LNCaP clone FGC (cell line): ENCODE measurements at regions not wholly inside any gene's neighbourhood (a gene's known extent, or its start where the extent isn't known, plus 50 kb on each side); places are given as distances from the start of the nearest gene placed in this dataset.

ENCODE experiments used
- DNase-seq: peaks from one replicate; pipeline ENCODE4 v3.0.0-alpha.2; 2011; ENCODE audit warnings: low read depth
- H3K4me3 ChIP-seq: 2 replicates; pipeline ENCODE4 v1.5.1; 2011; ENCODE audit warnings: mild to moderate bottlenecking, low read depth, low read length, control low read depth
- TF ChIP-seq, protein P1 (sequence below): IDR thresholded peaks from 2 replicates; pipeline ENCODE4 v1.5.1; 2012; ENCODE audit warnings: mild to moderate bottlenecking; ENCODE audit not compliant: control insufficient read depth, insufficient read depth; ENCODE audit errors: extremely low read depth

DNA sequence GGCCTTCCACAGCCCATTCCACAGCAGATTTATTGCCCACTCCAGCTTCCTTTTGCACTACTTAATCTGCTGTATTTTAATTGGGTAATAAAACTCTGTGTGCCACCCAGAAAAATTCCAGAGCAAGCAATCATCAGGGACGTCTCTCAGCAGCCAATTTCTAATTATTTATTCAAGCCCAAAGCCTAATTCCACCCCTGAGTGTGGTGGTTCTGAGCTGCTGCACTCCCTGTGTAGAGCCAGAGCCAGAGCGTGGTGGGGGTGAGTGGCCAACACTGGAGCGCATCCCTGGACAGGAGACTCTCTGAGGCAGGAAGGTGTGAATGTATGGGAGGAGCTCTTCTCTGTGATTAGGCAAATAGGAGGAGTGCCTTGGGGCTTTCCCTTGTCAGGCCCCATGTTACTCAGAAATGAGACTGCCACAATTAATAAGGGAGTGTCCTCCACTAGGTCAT lies 66.1 kb downstream of the CD24 start:
- no peak overlapping the region for H3K4me3 ChIP-seq
- DNase-seq, result no peak
- TF ChIP-seq, protein P1, sequence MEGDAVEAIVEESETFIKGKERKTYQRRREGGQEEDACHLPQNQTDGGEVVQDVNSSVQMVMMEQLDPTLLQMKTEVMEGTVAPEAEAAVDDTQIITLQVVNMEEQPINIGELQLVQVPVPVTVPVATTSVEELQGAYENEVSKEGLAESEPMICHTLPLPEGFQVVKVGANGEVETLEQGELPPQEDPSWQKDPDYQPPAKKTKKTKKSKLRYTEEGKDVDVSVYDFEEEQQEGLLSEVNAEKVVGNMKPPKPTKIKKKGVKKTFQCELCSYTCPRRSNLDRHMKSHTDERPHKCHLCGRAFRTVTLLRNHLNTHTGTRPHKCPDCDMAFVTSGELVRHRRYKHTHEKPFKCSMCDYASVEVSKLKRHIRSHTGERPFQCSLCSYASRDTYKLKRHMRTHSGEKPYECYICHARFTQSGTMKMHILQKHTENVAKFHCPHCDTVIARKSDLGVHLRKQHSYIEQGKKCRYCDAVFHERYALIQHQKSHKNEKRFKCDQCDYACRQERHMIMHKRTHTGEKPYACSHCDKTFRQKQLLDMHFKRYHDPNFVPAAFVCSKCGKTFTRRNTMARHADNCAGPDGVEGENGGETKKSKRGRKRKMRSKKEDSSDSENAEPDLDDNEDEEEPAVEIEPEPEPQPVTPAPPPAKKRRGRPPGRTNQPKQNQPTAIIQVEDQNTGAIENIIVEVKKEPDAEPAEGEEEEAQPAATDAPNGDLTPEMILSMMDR, result no peak

DNA sequence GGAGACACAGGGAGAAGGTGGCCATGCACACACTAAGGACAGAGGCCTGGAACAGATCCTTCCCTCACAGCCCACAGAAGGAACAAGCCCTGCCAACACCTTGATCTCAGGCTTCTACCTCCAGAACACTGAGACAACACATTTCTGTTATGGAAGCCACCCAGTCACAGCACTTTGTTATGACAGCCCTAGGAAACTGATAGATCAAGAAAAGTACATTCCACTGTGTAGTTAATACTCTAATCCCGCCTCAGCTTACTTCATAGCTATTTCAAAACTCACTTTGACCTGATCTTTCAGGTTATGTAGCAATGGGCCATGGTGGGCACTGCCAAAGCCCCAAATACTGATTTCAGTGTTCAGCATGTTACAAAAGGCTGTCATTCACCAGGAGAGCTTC lies 66.8 kb downstream of the CD24 start:
- DNase-seq, result no peak
- no peak overlapping the region for H3K4me3 ChIP-seq
- TF ChIP-seq, protein P1, result no peak

DNA sequence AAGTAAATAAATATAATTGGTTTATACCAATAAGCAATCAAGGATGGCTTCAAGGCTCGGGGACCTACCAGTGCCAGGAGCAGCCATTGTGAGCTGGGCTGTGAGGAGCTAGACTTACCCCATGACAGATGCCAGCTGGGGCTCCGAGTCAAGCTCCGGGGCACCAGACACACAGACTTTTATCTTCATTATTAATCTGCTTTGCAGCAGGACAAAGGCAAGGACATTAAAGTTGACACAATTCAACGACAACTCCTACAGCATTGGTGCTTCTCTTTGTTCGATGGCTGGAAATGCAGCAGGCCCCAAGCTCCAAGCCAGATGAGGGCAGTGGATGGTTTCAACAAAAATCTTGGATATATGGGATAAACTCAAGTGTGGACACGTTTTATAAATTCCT lies 68.3 kb downstream of the CD24 start:
- DNase-seq, result no peak
- H3K4me3 ChIP-seq, result no peak overlapping the region
- TF ChIP-seq, protein P1, result no peak

DNA sequence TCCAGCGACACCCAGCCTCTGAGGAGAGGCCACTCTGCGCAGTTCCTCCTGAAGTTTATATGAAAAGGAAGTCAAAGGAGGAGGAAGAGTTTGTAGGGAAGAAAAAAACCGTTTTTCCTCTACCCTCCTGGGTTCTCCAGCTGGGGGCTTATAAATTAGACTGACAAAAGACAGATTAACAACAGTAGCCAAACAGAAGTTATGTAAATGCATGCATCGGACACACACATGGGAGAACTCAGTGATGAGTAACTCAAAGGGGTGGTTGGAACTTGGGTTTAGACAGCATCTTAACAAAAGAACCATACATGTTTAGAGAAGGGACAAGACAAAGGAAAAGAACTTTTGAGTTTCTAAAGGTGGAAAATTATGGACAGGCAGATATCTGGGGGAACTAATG lies 71.2 kb downstream of the CD24 start:
- DNase-seq, result no peak
- H3K4me3 ChIP-seq, result no peak overlapping the region
- TF ChIP-seq, protein P1, result no peak

DNA sequence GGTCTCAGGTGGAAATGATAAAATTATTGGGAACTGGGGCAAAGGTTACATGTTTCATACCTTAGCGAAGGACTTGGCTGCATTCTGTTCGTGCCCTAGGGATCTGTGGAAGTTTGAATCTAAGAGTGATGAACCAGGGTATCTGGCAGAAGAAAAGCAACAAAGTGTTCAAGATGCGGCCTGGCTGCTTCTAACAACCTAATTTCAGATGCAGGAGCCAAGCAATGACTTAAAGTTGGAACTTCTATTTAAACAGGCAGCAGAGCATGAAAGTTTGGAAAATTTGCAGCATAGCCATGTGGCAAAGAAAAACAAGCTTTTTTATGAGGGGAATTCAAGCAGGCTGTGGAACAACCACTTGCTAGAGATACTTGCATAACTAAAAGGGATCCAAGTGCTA lies 73.5 kb downstream of the CD24 start:
- TF ChIP-seq, protein P1, result no peak
- H3K4me3 ChIP-seq, result no peak overlapping the region
- DNase-seq, result no peak

DNA sequence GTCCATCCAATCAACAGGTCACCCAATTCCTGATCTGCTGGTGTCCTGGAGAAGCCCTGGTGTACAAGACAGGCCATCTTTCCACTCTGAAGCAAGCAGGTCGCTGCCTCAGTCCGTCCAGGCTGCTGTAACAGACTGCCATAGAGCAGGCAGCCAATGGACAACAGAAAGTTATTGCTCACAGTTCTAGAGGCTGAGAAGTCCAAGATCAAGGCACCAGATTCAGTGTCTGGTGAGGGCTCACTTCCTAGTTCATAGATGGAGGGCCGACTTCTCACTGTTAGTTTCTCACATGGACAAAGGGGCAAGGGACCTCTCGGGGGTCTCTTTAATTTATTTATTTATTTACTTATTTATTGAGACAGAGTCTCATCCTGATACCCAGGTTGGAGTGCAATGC lies 74.8 kb downstream of the CD24 start:
- H3K4me3 ChIP-seq, result no peak overlapping the region
- no peak for DNase-seq
- TF ChIP-seq, protein P1, result no peak

DNA sequence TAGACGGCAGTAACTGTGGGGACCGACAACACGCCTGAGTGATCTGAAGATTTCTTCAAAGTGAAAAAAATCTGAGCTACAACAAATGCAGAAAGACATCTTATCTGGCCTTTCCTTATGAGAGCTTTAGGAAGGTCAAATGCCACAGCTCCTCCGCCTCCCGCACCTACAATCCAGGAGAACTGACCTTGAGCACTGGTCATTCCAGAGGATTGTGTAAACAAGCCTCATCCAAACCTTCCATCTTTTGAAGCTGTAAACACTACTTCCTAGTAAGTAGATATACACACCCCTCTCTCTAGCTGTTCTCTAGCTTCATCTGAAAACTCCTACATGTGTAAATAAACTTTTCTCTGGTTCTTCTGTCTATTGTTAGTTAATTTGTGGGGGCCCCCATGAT lies 76.9 kb downstream of the CD24 start:
- DNase-seq, result no peak
- H3K4me3 ChIP-seq, result no peak overlapping the region
- TF ChIP-seq, protein P1, result no peak
